BE2C (cell line): ENCODE measurements at regions not wholly inside any gene's neighbourhood (a gene's known extent, or its start where the extent isn't known, plus 50 kb on each side); places are given as distances from the start of the nearest gene placed in this dataset.
A peak's percentile ranks its signal among the peaks of the same experiment; 100 is the strongest.

Experiments
- DNase-seq: peaks from one replicate; pipeline ENCODE4 v3.0.0-alpha.2; 2020
- H3K27me3 ChIP-seq: fragments of 250-450 bp; sonication (Bioruptor Pico); 2 replicates; pipeline ENCODE4 v1.5.1; 2020; ENCODE audit warnings: mild to moderate bottlenecking
- H3K36me3 ChIP-seq: fragments of 250-450 bp; sonication (Bioruptor Pico); 2 replicates; pipeline ENCODE4 v1.5.1; 2020; ENCODE audit warnings: mild to moderate bottlenecking
- H3K4me1 ChIP-seq: fragments of 250-450 bp; sonication (Bioruptor Pico); 2 replicates; pipeline ENCODE4 v1.5.1; 2020
- H3K4me3 ChIP-seq: 2 replicates; pipeline ENCODE4 v1.5.1; 2011; ENCODE audit warnings: low read depth, low read length
- H3K9me3 ChIP-seq: fragments of 250-450 bp; sonication (Bioruptor Pico); 2 replicates; pipeline ENCODE4 v1.5.1; 2020
- TF ChIP-seq, protein P1 (sequence below): IDR thresholded peaks from 2 replicates; pipeline ENCODE4 v1.5.1; 2012; ENCODE audit warnings: mild to moderate bottlenecking, low read depth, low read length

DNA sequence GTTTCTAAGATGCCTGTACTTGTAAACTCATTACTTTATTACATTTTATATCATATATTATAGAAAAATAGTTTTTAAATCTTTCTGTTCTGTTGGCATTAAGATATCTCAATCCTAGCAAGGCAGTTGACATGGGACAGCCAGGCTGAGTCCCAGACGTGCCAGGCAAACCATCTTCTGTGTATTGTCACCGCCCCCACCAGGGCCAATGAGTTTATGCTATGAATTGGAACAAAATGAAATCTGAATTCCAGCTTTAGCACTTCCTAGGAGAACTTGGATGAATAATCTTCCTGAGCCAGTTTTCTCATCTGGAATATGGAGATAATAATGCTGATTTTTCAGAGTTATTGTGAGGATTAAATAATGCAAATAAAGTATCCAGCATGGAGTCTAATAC is 79.9 kb upstream of the GSX1 start:
- Histone ChIP-seq H3K27me3 (peaks cover 22% of the 10 kb centered on the region), H3K4me1 (no peaks in the 10 kb centered on the region), H3K9me3 (peaks cover 4% of the 10 kb centered on the region; the same call in 1 of the 2 replicates), H3K4me3 (no peak overlapping the region), H3K36me3 (no peaks in the 10 kb centered on the region)
- TF ChIP-seq, protein P1, sequence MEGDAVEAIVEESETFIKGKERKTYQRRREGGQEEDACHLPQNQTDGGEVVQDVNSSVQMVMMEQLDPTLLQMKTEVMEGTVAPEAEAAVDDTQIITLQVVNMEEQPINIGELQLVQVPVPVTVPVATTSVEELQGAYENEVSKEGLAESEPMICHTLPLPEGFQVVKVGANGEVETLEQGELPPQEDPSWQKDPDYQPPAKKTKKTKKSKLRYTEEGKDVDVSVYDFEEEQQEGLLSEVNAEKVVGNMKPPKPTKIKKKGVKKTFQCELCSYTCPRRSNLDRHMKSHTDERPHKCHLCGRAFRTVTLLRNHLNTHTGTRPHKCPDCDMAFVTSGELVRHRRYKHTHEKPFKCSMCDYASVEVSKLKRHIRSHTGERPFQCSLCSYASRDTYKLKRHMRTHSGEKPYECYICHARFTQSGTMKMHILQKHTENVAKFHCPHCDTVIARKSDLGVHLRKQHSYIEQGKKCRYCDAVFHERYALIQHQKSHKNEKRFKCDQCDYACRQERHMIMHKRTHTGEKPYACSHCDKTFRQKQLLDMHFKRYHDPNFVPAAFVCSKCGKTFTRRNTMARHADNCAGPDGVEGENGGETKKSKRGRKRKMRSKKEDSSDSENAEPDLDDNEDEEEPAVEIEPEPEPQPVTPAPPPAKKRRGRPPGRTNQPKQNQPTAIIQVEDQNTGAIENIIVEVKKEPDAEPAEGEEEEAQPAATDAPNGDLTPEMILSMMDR = peak; percentile 39
- peak; percentile 26 for DNase-seq

DNA sequence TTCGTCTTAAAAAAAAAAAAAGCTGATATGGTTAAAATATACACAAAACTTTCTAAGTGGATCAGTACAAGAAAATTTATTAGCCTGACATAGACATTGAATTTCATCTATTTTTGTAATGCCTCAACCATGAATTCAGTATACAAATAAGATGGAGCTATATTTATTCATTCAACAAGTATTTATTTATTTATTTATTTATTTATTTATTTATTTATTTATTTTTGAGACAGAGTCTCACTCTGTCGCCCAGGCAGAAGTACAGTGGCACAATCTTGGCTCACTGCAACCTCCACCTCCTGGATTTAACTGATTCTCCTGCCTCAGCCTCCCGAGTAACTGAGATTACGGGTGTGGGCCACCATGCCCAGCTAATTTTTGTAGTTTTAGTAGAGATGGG is 78.5 kb upstream of the GSX1 start:
- TF ChIP-seq, protein P1 = no peak
- no peaks in the 10 kb centered on the region for H3K36me3 ChIP-seq
- no peak overlapping the region for H3K4me3 ChIP-seq
- no peaks in the 10 kb centered on the region for H3K4me1 ChIP-seq
- DNase-seq = no peak
- H3K27me3 ChIP-seq = peaks cover 9% of the 10 kb centered on the region
- H3K9me3 ChIP-seq = peaks cover 4% of the 10 kb centered on the region; the same call in 1 of the 2 replicates

DNA sequence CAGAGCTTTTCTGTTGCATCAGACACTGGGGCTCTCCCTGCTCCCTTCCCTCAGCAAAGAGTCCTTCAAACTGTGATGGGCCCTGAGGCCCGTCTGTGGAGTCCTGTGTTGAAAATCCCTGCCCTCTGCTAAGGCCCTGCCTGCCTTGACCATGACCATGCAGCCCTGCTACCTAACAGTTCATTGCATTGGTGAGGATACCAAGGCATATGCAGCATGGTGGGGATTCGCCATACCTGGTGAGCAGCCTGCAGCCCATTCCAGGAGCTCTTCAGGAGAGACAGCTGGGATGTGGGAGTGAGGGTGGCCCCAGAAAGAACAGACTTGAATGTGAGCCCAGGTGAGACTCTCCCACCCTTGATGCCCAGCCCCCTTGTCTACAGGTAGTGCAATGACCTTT is 70.6 kb upstream of the GSX1 start:
- no peak for DNase-seq
- Histone ChIP-seq H3K4me1 (no peaks in the 10 kb centered on the region), H3K36me3 (no peaks in the 10 kb centered on the region), H3K9me3 (no peaks in the 10 kb centered on the region), H3K4me3 (no peak overlapping the region), H3K27me3 (peaks cover 19% of the 10 kb centered on the region)
- TF ChIP-seq, protein P1 = no peak

DNA sequence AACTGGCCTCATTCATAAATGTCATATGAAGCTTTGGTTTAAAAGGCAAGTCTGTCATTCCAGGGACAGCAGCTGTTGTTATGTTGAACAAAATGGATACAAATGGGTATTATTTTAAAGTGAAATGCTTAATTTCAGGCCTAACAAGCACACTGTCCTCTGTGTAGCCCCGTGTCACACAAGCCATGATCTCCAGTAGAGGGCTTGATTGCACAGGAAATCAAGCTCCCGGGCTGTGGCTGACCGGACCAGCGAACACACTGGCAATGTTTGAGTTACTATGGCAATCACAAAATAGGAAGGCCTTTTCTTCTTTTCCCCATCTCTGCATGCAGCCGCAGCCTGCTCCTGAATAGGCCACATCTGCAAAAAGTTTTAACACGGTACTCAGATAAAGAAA is 64.0 kb upstream of the GSX1 start:
- TF ChIP-seq, protein P1 = 0 out of 2 replicates have a peak, but pooled peaks have one; percentile 14
- Histone ChIP-seq H3K36me3 (no peaks in the 10 kb centered on the region), H3K4me3 (no peak overlapping the region), H3K27me3 (peaks cover 46% of the 10 kb centered on the region), H3K9me3 (no peaks in the 10 kb centered on the region), H3K4me1 (no peaks in the 10 kb centered on the region)
- DNase-seq = no peak

DNA sequence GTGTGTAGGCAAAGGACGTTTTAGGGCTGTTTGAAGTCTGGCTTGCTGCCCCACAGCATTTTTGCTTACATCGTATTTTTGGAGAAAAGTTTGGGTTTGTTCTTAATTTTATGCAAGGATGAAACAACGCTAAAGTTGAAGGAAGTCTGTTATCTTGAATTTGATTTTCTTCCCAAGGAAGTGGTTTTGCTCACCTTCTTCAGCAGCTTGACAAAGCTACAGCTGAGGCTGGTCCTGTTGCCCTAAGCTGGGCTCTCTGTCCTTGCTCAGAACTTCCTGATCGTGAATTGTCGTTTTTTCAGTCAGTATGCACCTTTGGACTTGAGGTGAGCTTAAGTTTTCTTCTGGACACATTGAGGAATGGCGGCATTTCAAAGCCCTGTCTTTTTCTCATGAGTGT is 62.1 kb upstream of the GSX1 start:
- DNase-seq = no peak
- Histone ChIP-seq H3K36me3 (no peaks in the 10 kb centered on the region), H3K9me3 (no peaks in the 10 kb centered on the region), H3K4me3 (no peak overlapping the region), H3K27me3 (peaks cover 41% of the 10 kb centered on the region), H3K4me1 (no peaks in the 10 kb centered on the region)
- TF ChIP-seq, protein P1 = no peak
